ENCODE measurements at regions not wholly inside any gene's neighbourhood (a gene's known extent, or its start where the extent isn't known, plus 50 kb on each side); places are given as distances from the start of the nearest gene placed in this dataset.

DNA sequence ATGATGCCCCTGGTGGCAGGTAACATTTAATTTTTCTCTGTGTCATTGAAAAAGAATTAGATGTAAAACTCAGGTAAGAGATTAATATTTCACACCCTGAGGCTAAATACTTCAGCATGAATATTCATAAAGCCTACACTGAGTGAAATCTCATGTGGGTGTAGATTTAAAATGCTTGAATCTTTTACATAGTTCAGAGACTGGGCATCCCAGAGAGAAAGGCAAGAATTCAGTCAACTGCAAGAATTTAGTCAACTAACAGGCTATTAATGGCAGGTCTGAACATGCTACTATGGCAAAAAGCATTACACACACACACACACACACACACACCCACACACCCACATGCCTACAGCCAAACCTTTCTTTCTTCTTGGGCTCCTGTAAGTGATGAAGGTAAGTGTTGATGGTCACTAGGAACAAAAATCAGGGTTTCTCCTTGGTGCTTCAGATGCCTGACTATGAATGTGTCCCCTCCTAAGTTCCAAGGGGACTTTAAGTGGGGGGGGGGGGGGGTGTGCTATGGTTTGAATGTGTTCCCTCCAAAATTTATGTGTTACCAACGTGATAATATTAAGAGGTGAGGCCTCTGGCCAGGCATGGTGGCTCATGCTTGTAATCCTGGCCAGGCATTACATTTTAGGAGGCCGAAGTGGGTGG is 63.7 kb upstream of the PSMD7 start:
- DNase-seq: no peak

DNA sequence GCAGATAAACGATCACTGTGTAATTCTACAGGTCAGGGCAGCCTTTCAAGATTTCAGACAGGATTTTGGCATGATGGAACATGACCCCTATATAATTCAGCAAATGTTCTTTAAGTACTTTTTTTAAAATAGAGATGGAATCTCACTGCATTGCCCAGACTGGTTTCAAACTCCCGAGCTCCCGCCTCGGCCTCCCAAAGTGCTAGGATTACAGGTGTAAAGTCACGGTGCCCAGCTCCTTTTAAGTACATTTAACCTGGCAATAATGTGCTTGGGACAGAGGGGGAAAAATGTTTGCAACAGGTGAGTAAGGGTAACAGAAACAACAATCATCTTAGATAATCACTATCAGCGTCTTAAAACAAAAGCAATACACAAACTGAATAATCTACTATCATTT is 66.5 kb upstream of the PSMD7 start:
- no peak for DNase-seq

DNA sequence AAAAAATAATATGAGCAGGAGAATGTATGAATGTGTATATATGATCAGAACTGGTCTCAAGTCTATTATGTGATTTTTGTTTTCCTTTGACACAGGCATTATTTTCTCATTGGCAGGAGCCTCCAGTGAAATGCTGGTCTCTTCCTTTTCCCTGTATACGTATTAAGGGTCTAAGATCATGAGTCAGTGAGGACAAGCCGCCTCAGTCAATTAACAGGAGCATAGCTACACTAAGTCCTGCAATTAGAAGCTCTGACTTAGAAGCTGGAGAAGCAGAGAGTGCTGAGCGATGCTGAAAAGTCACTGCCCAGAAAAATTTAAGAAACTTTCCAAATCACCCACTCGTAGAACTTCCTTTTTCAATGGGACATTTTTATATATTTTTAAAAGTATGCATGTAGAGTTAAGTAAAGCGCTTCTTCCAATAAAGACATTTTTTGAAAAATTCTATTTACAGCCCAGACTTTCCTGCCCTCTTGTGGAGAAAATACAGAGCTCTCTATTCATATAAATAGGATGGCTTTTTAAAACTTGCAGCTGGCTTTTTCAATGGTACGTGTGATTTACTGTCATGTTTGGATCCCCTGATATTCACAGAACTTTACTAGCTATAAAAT is 70.2 kb upstream of the PSMD7 start:
- DNase-seq: no peak

DNA sequence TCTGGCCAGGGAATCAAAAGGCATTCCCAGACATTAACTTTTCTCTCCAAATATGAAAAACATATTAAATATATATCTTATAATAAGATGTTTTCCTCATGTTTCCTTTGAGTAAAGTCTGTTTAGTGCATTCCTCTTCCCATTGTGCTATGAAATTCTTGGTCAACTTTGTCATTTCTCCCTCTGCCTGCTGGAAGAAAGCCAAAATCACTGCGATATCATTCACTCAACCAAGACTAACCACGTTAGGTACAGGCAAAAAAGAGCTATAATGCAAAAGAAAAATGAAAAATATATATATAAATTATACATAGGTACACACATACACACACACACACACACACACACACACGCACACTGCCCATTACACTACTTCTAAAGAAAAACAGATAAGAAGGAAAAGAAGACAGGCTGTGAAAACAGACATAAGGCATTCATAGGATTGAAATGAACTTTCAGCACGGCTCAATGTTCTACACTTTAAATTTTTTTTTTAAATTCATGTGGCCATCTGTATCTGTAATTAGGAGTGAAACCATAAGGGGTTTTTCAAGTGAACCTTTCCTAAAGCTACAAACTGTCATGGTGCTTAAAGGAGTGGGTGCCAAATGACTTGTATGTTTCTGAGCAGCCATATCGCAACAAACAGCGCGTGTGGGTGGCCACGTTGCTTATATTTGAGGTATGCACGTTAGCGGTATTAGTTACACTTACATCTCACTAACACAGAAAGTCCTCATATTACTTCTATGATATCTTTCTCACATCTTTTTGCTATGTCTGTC is 71.6 kb upstream of the PSMD7 start:
- no peak for DNase-seq

DNA sequence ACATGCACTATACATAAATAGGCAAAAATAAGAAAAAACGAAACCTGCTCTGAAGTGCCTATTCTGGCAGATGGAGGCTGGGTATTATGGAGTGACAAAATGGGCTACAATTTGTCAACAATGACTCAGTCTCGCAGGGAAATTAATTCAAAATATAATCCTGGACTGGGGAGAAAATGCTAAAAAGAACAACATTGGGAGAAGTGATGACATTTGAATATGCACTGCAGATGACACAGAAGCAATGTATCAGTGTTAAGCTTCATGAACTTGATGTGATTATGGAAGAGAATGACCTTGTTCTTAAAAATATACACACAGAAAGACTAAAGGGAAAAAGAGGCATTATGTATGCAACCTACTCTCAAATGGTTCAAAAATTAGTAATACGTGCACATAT is 74.8 kb upstream of the PSMD7 start:
- no peak for DNase-seq

DNA sequence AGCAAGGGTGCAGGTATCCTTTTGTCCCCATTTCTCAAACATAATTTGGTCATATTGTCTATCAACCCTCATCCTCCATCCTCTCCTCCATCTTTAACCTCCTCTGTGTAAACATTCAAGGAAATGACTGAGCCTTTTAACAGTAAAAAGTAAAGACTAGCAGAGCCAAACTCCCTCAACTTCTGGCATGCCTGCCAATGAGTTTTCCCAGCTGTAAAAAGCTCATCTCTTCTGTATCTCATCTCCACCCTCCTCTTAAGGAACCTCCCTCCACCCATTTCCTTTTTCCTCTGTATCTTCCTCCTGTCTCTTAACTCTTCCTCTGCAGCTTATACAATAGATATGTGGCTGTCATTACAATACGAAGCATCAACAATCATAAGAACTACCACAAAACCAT is 76.9 kb upstream of the PSMD7 start:
- no peak for DNase-seq

DNA sequence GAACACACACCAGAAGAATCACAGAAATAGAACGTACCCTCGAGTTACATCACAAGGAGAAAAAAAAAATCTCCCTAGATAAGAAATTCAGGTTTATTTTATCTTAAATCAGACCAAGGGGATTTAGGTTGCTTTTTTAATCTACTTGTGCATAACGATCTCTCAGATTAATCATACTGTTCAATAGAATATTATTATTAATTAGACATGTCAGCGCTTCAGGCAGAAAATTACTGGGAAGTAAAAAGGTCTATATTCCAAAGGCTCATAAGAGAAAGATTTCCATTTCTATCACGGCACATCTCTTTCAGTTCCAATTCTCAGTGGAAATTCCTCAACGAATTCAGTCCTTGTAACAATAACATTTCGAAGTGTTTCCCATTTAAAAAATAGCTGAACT is 77.7 kb upstream of the PSMD7 start:
- DNase-seq: no peak

DNA sequence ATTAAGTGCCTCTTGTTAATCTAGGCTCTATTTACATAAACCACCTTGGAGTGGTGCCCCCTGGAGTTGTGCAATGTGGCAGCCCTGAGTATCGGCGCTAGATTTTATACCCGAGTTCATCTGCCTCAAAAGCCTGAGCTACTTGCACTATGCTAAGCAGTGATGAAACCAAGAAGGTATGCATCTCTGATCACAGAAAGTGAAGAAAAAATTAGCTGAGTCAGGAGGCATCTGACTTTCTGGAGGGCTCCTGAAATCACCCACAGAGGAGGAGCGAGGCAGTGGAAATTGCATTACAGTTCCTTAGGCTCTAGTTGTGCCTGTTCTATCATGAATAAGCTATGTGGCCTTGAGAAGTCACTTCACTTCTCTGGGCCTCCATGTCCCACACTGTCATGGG is 80.3 kb upstream of the PSMD7 start:
- DNase-seq: no peak

DNA sequence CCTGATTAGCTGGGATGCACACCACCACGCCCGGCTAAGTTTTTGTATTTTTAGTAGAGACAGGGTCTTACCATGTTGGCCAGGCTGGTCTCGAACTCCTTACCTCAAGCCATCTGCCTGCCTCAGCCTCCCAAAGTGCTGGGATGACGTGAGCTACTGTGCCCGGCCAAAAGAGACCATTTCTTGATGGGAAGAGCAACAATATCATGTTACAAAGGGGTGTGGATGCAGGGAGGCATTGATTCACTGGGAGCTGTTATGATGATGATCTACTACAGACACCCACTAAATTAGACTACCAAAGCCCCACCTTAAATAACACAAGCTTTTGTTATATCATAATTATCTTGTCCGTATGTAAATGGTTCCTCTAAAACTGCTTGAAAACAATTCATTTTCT is 81.4 kb upstream of the PSMD7 start:
- no peak for DNase-seq

DNA sequence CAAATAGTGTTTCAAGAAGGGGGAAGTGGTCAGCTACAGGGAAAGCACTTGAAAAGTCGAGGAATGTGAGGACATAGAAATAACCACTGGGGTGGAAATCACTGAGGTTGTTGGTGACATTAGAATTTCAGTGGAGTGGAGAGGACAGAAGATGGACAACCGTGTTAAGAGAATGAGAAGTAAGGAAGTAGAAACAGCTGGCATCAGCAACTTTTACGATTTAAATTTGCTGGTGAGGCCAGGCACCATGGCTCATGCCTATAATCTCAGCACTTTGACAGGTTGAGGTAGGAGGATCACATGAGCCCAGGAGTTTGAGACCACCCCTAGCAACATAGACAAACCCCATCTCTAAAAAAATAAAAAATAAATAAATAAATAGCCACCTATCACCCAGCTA is 83.2 kb upstream of the PSMD7 start:
- DNase-seq: no peak

DNA sequence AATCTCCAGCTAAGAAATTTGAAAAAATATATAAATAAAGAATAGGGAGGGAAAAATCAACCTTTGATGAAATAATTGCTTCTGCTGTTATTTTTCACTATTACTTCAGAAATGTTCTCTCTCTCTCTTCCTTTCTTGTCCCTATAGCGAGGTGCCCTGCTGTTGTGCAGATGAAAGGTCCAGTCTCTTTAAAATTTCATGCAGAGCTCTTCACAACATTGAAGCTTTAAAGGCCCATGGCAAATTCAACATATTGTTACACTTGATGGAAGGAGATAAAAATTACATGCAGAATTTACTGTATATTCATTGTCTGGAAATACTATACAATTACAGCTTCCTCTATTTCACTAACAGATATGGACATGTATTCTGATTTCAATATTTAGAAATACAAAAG is 86.4 kb upstream of the PSMD7 start:
- no peak for DNase-seq

DNA sequence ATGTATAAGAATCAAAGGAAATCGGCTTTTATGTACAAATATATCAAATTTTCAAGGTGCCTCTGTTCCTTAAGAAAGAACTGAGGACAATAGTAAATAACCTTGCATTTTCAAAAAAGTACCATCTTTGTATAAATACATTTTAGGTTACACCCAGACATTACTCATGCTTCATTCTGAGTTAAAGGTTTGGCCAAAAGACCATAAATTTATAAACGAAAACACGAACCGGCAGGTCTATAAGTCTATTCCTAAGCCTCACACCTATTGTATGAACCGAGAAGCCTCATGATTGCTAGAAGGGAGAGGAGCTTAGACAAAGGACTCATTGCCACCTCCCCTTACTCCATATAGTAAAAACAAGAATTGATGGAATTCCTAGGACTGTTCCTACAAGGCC is 94.6 kb upstream of the PSMD7 start:
- DNase-seq: no peak

DNA sequence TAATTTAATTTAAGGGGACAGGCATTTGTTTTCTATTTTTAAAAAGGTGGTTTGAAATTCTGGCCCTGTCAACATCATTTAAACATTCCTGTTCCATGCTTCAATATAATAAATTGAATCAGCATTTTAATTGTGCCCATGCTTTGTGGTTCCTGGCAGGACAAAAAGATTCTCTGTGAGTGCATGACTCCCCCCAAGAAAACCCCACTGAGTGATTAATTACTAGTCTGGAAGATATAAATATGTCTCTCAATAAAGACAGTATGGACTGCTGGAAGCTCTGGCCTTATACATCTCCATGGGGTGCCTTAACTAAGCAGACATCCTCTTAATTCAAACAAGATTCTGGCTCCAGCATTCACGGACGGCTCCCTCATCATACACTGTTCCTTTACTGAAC is 95.0 kb upstream of the PSMD7 start:
- no peak for DNase-seq

DNA sequence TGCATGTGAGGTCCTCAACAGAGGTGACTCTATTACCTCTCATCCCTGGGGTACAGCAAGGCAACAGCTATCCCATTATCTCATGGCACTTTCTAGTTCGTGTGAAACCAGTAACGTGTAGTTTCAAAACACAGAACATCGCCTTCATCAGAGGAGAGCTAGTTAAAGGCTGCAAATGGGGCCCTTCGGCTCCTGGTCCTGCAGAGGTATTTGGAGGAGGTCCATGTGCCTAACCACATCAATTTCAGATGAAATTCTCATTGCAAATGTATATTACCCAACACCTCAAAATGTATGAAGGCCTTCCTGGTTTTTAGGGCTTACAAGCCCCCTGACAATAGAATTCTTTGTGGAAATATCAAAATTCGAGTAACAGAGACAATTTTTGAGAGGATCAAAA is 95.7 kb upstream of the PSMD7 start:
- DNase-seq: no peak

DNA sequence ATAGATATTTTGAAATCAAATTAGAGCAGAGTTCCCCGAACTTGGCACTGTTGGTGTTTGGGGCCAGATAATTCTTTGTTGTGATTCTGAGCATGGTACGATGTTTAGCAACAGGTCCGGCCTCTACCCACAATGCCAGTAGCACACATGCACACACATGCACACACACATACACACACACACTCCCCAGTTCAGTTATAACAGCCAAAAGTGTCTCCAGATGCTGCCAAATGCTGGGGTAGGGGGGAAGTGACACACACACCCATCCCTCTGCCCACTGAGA is 96.8 kb upstream of the PSMD7 start:
- DNase-seq: no peak

DNA sequence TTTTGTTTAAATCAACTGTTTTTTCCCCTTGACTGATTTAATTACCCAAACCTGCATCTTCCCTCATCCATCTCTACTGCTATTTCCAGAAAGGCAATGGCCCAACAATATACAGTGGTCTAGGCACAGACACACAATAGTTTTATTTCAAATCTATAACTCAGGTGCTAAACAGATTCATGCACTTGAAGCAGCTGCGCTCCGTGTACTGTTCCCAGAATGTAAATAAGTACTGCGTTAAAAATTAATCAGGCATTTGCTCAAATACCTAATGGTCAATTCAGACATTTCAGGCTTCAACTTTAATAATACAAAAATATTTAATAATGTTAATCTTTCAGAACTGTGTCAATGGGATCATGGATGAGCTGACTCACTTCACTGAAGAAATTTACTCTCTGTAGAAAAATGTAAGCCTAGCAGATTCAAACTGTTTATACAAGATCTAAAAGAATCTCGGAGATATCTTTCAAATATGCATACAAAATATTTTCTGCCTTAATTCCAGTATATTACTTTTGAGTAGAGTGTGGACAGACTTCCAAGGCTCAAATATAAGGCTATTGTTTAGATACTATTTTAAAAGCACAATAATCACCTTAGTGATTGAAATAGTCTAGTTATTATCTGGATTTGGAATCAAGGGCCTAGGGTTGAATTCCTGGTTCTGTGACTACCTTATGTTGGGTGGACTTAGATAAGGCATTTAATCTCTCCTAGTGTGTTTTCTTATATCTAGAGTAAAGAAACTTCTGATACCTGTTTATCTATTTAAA is 97.4 kb upstream of the PSMD7 start:
- no peak for DNase-seq

DNA sequence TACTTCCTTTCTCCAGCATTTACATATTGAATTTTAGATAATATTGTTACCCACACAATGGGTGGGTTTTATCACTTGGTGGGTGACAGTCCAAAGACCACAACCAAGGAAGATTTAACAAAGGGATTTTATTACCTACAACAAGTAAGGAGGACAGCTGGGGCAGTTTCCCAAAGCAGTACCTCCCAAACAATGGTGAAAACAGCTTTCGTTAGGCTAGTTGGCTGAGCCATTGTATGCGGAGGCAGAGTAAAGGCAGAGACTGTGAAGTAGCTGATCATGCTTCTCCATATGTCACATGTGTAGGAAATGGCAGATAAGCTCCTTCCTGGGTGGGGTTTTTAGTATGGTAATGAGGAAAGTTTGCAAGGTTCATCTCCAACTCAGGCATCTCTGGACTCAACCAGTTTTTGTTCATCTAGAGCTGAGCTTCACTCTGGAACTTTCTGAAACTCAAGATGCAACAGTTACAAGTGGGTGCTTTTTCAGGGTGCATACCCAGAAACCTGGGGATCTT is 104.3 kb upstream of the PSMD7 start:
- DNase-seq: no peak

DNA sequence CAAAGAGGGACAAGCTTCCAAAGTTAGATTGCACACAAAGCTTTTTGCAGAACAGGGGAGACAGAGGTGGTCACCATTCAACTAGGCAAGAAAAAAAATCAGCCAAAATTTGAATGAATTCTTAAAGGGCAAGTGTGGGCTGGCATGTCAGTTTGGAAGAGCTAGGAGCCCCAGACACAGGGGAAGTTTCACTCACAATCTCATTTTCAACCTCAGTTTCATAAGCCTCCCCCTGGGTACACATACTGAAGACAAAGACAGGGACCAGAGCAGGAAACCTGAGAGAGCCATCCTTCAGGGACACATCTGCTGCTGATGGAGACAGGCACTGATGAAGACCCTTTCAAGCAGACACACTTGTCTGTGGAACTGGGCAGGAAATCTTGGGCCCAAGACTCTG is 106.3 kb upstream of the PSMD7 start:
- no peak for DNase-seq

DNA sequence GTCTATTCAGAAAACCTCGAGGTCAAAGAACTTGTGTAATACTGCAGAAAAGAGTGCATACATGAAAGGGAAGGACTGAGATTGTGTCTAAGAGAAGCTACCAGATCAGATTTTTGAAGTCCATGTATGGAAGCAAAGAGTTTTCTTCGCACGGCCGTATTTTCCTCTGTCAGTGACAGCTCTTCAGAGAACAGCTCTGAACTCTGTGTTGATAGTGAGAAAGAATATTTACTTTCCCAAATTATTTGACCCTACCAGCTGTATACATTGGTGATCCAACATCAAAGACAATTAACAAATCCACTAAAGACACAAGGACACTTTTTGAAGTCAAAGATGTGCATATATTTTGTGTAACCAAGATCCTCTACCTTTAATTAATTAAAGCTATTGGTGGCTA is 107.8 kb upstream of the PSMD7 start:
- no peak for DNase-seq

DNA sequence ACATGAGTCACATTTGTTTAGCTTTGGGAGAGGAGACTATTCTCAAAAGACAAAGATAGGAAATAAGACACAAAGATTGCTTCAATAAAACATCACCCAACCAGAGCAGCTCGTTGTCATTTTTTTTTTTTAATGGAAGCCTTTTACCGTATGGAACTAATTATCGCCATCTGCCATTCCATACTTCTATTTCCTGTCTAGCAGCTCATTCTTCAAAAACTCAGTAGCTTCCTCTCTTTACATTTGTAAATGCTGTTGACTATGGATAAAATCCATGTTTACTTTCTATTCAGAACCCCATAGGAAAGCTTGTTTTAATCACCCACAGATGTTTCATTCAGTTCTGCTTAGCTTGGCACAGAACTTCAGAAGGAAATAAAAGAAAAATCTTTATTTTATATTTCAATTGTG is 110.0 kb upstream of the PSMD7 start:
- no peak for DNase-seq

DNA sequence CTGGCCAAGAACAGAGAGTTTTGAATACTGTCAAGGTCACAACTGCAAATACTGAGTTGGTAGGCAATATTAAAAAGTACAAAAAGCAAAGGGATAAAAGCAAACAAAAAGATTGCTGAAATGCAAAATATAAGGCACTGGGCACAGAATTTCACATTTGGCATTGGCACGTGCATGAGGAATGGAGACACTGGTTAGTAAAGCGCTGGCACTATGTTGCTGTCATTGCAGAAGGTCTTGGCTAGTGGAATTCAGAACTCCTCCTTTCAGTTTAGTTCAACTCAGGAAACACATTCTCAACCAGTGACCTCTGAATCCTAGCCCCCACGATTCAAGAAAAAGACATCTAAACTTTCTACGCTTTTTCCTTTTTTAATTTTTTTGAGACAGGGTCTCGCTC is 111.8 kb upstream of the PSMD7 start:
- no peak for DNase-seq

DNA sequence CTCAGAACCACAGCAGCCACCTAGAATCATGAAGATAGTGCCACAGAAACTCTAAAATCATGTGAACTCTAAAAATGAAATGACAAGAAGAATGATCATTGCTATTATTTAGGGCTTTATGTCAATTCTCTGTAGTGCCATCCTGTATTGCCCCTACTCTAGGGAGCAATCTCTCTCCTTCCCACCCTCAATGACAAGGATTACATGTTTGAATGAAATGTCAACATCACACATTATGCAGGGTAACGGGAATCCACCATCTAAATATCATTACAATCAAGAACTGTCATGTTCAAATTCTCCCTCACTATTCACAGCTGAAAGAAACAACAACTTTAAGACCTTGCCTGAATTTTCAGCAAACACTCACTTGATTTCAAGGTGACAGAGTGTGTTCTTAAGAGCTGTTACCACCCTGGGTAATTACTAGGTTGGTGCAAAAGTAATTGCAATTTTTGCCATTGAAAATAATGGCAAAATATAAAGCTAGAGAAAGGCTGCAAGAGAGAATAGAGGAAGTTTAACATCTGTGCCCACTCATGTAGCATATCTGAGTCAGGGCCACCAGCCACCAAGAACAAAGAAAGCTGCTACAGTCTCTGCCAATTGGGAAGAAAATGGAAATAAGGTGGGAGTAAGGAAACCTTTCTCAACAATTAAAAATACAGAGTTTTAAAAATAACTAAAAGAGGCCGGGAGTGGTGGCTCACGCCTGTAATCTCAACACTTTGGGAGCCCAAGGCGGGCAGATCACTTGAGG is 112.8 kb upstream of the PSMD7 start:
- no peak for DNase-seq
